Osteocyte (in vitro differentiated cells): ENCODE measurements at regions not wholly inside any gene's neighbourhood (a gene's known extent, or its start where the extent isn't known, plus 50 kb on each side); places are given as distances from the start of the nearest gene placed in this dataset.

Source experiments
- DNase-seq: peaks from one replicate; pipeline ENCODE4 v3.0.0; 2021; ENCODE audit warnings: mixed read lengths; ENCODE audit not compliant: unreplicated experiment; ENCODE audit errors: extremely low spot score
- H3K27ac Mint-ChIP-seq: one replicate; pipeline ENCODE4 v1.8.0; 2021; ENCODE audit warnings: mild to moderate bottlenecking, mixed read lengths; ENCODE audit not compliant: unreplicated experiment
- H3K27me3 Mint-ChIP-seq: one replicate; pipeline ENCODE4 v1.8.0; 2021; ENCODE audit warnings: mixed read lengths; ENCODE audit not compliant: unreplicated experiment
- H3K36me3 Mint-ChIP-seq: one replicate; pipeline ENCODE4 v1.8.0; 2021; ENCODE audit warnings: mixed read lengths; ENCODE audit not compliant: unreplicated experiment
- H3K4me1 Mint-ChIP-seq: one replicate; pipeline ENCODE4 v1.8.0; 2021; ENCODE audit warnings: mixed read lengths; ENCODE audit not compliant: unreplicated experiment
- H3K4me3 Mint-ChIP-seq: one replicate; pipeline ENCODE4 v1.8.0; 2021; ENCODE audit warnings: mild to moderate bottlenecking, moderate library complexity, mixed read lengths; ENCODE audit not compliant: unreplicated experiment
- H3K9me3 Mint-ChIP-seq: one replicate; pipeline ENCODE4 v1.8.0; 2021; ENCODE audit warnings: mixed read lengths; ENCODE audit not compliant: unreplicated experiment
- TF ChIP-seq, protein P1 (sequence below): fragments of 200-600 bp; sonication (generic); IDR thresholded peaks from 2 replicates; pipeline ENCODE4 v1.5.0; 2021; ENCODE audit warnings: antibody characterized with exemption, mild to moderate bottlenecking, moderate library complexity

- H3K4me1 Mint-ChIP-seq = no peaks in the 10 kb centered on the region
- H3K9me3 Mint-ChIP-seq = no peaks in the 10 kb centered on the region
- peaks cover 5% of the 10 kb centered on the region for H3K27me3 Mint-ChIP-seq
- H3K4me3 Mint-ChIP-seq = no peak overlapping the region
- no peaks in the 10 kb centered on the region for H3K36me3 Mint-ChIP-seq
- TF ChIP-seq, protein P1, sequence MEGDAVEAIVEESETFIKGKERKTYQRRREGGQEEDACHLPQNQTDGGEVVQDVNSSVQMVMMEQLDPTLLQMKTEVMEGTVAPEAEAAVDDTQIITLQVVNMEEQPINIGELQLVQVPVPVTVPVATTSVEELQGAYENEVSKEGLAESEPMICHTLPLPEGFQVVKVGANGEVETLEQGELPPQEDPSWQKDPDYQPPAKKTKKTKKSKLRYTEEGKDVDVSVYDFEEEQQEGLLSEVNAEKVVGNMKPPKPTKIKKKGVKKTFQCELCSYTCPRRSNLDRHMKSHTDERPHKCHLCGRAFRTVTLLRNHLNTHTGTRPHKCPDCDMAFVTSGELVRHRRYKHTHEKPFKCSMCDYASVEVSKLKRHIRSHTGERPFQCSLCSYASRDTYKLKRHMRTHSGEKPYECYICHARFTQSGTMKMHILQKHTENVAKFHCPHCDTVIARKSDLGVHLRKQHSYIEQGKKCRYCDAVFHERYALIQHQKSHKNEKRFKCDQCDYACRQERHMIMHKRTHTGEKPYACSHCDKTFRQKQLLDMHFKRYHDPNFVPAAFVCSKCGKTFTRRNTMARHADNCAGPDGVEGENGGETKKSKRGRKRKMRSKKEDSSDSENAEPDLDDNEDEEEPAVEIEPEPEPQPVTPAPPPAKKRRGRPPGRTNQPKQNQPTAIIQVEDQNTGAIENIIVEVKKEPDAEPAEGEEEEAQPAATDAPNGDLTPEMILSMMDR = no peak
- no peak overlapping the region for H3K27ac Mint-ChIP-seq
- no peak for DNase-seq
Measured at GRCh38 chr4:177100307-177100706, 209.4 kb upstream of the NEIL3 start.

- no peak for DNase-seq
- Mint-ChIP-seq H3K36me3 (no peaks in the 10 kb centered on the region), H3K9me3 (no peaks in the 10 kb centered on the region), H3K27ac (no peak overlapping the region), H3K27me3 (no peaks in the 10 kb centered on the region), H3K4me1 (no peaks in the 10 kb centered on the region), H3K4me3 (no peak overlapping the region)
- TF ChIP-seq, protein P1 = no peak
Measured at GRCh38 chr4:177103619-177104018, 206.1 kb upstream of the NEIL3 start.

GRCh38 chr4:177105536-177105935, 204.1 kb upstream of the NEIL3 start:
- Mint-ChIP-seq H3K36me3 (no peaks in the 10 kb centered on the region), H3K27ac (no peak overlapping the region), H3K27me3 (no peaks in the 10 kb centered on the region), H3K9me3 (no peaks in the 10 kb centered on the region), H3K4me3 (no peak overlapping the region), H3K4me1 (no peaks in the 10 kb centered on the region)
- DNase-seq = no peak
- TF ChIP-seq, protein P1 = no peak

- Mint-ChIP-seq H3K4me1 (no peaks in the 10 kb centered on the region), H3K27ac (no peak overlapping the region), H3K36me3 (no peaks in the 10 kb centered on the region), H3K4me3 (no peak overlapping the region), H3K27me3 (no peaks in the 10 kb centered on the region), H3K9me3 (peaks cover 4% of the 10 kb centered on the region)
- no peak for DNase-seq
- TF ChIP-seq, protein P1 = no peak
Measured at GRCh38 chr4:177107288-177107921, 202.3 kb upstream of the NEIL3 start.

DNA sequence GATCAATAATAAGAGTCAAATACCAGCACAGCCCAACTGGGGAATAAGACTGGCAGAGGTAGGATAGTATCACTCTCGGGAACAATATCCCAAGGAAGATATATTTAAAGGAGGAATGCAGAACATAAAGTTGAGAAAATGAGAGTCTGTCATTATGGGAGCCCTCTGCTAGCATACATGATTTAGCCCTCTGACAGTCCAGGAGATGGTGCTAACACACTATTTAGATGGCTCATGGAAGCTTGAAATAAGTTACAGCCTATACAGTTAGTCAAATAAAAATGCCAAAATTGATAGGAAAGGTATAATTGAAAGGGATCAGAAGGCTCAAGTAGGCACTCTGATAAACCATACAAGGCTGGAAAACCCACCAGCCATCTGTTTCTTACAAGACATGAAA, 201.0 kb upstream of the NEIL3 start:
- H3K36me3 Mint-ChIP-seq = no peaks in the 10 kb centered on the region
- H3K27ac Mint-ChIP-seq = no peak overlapping the region
- H3K4me1 Mint-ChIP-seq = no peaks in the 10 kb centered on the region
- TF ChIP-seq, protein P1 = peak; percentile 33
- H3K4me3 Mint-ChIP-seq = no peak overlapping the region
- H3K27me3 Mint-ChIP-seq = no peaks in the 10 kb centered on the region
- DNase-seq = no peak
- peaks cover 4% of the 10 kb centered on the region for H3K9me3 Mint-ChIP-seq
